NCI-H524 treated with DMSO at 0.1 percent for 48 hours (cell line): ENCODE measurements at regions not wholly inside any gene's neighbourhood (a gene's known extent, or its start where the extent isn't known, plus 50 kb on each side); places are given as distances from the start of the nearest gene placed in this dataset.

ENCODE experiments used
- DNase-seq: peaks from one replicate; lab custom pipeline; 2025; lab: John Stamatoyannopoulos, UW

- no peak for DNase-seq
These were observed 297.3 kb downstream of the DHX15 start for GRCh38 chr4:24287096-24287495.

DNA sequence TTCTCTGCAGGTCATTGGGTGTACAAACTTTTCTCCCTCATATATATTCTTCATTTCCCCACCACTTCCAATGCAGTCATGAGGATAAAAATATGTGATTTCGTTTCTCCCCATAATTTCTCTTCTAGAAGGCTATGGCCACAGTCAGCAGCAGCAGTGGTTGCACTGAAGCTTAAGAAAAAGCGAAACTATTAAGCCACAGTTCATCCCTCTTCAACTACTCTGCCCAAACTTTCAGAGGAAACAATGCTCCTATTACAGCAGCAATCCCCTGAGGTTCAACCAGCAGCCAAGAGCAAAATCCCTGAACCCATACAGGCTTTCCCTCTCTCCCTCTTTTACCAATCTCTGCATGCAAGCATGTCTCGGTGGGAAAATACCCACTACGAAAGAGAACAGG is 298.6 kb downstream of the DHX15 start:
- no peak for DNase-seq

GRCh38 chr4:24282446-24282845 is 301.9 kb downstream of the DHX15 start:
- no peak for DNase-seq

GRCh38 chr4:24279911-24280375 is 304.4 kb downstream of the DHX15 start:
- no peak for DNase-seq

GRCh38 chr4:24279469-24279868 is 304.9 kb downstream of the DHX15 start:
- DNase-seq: no peak

DNA sequence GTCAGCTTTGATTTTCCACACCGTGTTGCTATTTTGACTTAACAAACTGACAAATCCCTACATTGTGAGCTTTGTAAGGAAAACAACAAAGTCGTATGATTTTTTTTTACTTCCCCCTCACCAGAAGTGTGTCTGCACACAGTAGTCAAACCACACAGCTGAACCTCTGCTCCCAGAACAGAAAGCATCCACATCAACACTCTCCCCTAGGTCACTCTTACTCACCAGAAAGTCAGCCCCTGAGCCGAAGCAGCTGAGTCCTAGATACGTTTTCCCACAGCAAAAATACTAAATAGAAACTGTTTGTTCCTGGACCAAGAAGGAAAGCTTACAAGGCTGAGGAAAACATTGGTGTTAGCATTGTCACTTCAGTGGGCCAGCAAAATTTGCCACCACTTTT is 305.7 kb downstream of the DHX15 start:
- no peak for DNase-seq

DNA sequence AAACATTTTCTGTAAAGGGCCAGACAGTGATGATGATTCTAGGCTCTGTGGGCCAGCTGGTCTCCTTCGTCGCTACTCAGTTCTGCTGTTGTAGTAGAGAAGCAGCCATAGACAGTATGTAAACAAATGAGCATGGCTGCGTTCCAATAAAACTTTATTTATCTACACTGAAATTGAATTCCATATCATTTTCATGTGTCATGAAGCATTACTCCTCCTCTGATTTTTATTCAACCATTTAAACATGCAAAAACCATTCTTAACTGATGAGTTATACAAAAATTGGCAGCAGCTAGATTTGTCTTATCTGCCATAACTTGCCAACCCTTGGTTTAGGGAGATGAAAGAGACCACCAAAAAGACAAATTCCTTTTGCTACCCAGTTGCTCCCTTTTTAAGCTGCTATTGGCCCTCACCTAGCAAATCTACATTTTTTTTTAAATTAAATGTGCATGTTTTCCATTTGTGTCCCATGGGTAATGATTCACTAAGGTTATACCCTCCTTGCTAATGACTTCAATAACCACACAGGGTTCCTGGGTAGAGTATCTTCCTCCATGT is 309.9 kb downstream of the DHX15 start:
- no peak for DNase-seq

GRCh38 chr4:24273136-24273535 is 311.2 kb downstream of the DHX15 start:
- no peak for DNase-seq

DNA sequence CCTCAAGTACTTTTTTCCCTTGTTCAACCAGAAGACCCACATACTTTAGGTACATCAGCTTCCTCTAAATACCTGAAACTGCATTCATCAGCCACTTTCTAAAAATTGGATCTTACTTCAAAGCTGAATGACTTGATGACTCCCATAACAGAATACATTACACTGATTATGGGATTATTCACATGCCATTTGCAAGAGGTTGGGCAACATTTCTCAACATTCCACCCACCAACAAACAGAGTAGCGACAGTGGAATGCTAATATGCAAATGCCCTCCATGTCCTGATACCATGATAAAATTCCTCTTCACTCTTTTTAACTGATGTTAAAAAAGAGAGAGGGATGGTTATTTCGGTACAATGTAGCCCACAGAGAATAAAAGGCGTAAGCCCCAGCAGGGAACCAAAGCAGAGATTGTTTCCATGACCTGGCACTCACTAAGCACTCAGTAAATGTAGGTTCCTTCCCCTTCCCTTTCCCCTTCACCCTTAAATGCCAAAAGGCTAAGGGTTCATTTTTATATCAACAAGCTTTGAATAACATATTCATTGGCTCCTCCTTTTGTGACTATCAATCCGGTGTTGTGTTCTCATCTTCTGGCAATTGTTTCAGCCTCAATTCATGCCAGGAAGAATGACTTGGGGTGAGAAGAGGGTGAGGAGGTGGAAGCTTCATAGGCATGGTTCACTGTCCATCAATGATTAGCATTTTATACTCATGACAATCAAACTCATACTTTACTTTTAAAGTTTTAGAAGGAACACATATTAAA is 317.2 kb downstream of the DHX15 start:
- no peak for DNase-seq

GRCh38 chr4:24265989-24266388 is 318.4 kb downstream of the DHX15 start:
- DNase-seq: no peak

- no peak for DNase-seq
These were observed 321.7 kb downstream of the DHX15 start for GRCh38 chr4:24262616-24263015.

GRCh38 chr4:24262084-24262483 is 322.3 kb downstream of the DHX15 start:
- no peak for DNase-seq

DNA sequence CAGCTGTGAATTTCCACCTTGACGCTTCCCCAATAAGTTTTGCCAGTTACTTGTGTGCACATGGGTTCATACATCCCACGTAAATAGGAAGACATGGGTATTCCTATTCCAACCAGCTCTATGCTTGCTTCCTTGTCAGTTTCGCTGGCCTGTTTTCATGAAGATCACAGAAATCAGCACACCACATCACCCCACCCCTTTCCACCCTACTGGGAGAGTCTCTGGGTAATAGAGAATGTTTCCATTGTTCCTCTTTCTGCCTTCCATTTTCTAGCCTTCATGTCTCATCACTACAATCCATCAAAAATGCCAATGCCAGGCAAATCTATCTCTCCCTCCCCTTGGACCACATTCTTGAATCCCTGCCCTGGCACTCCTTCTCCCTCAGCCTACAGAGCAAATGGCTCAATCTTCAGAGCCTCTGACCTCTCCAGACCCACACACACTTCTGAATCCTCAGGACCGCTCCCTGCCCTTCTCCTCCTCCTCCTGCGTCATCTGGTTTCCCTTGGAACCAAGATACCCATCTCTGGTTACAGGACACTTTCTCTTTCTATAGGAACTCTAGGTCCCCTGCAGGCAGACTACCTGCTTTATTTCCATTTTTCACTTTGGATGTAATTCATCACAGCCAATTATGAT is 323.3 kb downstream of the DHX15 start:
- no peak for DNase-seq

DNA sequence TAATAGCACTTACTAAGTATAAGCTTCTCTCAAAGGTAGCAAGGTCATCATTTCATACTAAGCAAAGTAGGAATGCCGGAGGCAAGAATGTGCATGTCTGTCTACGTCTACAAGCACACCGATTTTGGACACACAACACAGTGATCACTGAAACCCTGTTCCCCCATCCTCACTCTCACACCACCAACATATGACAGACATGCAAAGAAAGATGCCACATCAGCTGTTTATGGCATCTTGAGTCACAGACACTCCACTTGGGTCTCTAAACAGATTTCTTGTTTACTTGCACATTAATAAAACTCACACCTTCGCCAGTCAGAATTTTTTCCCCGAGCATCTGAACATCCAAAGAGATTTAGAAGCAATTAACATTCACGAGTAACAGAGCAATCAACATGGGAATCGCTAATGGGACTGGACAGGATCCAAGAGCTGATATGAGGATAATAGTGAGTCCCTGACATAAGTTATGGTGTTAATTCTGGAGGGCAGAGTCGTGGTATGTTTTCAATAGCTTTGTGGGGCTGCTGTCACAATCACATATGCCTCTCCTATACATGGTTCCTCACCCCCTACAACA is 324.1 kb downstream of the DHX15 start:
- no peak for DNase-seq

DNA sequence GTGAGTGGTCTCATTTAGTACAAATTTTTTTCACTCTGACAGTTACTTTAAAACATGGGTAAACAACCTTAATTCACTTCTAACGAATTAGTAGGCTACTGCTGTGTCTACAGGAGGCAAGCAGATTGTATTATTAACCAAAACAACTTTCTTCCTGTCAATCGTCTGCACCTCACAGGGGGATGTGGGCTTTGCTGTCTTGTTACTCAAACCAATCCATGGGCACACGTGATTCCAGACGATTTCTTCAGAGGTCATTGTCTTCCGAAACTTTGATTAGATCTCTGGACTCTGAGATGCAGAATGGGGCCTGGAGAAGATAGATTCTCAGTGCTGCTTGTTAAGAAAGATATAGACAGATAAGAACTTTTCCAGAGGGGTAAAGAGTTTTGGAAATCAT is 327.8 kb downstream of the DHX15 start:
- DNase-seq: no peak

DNA sequence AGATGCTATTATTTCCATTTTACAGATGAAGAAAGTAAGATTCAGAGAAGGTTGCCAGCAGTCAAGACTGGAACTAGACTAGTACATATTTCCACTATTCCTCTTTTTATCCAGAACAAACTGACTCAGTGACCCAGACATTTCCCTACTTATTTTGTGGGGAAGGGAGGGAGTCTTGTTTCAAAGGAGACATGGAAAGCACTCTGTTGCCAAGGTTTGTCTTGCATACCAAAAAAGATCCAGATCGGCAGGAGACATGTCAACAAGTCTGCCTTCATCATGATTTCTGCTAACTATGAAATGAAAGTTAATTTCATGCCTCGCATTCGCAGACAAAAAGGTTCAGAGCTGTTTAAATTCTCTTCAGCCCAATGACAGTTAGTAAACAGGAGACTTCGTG is 328.3 kb downstream of the DHX15 start:
- no peak for DNase-seq

DNA sequence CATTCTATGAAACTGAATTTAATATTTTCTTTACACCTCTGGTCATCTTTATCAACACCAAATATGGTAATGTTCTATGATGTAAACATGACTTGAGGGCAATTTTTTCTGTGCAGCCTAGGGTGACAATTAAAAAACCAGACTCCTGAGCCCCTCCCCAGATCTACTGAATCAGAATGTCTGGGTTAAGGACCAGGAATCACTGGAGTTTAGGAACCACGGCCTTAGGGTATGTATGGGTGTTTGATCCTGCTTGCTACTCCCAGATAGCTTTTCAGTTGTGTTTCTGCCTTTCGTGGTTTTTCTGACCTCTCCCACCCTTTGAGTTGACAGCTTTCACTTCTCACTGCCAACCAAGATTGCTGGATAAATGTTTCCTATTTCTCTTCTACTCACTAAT is 332.2 kb downstream of the DHX15 start:
- DNase-seq: no peak

- DNase-seq: no peak
These were observed 332.8 kb downstream of the DHX15 start for GRCh38 chr4:24251589-24251988.

DNA sequence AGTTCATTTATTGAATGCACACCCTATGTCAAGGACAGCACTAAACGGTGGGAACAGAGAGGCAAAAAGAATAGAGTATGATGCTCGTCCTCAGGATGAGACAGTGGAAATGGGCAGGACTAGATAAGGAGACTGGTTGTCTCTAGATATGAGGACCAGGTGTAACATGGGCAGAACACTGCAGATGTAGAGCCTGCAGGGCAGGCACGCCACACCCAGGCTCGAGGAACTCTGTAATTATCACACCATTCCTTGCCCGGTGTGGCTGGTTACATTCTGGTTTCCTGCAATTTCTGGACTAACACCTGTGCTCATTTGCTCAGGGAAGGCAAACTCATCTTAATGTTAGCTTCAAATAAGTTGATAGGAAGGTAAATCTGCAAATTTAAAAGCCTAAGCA is 334.4 kb downstream of the DHX15 start:
- DNase-seq: no peak

- DNase-seq: no peak
These were observed 335.4 kb downstream of the DHX15 start for GRCh38 chr4:24248674-24249630.

DNA sequence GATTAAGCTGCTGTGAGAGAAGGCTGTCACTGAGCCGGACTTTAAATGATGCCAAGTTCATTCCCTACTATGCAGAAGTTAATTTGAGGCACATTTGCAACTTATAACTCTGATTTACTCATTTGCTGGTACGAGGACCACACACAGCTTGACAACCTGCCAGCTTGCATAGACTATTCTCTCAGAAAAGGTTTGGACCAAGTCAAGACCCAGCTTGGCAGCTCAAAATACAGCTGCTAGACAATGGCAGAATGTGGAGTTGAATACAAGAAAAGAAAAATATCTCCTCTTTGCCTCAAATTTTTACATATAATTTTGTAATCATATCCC is 338.9 kb downstream of the DHX15 start:
- no peak for DNase-seq
